ENCODE measurements at regions not wholly inside any gene's neighbourhood (a gene's known extent, or its start where the extent isn't known, plus 50 kb on each side); places are given as distances from the start of the nearest gene placed in this dataset.

DNA sequence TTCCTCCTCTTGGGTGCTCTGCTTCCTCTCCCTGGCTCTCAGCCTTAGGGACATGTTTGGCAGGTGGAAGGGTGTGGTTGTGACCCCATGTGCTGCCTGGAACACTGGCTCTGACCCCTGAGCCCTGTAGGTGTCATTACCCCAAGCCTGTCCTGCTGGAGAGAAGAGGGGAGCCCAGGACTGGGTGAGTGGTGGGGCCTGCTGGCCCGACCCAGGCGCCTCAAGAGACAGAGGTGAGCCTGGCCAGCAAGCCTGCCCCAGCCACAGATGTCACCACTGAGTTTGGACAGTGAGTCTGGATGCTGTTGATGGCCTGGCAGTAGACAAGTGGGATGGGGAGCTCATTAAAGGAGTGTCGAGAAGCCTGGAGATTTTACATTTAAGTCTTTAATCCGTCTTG is 1112.2 kb downstream of the BRD1 start:
- Histone ChIP-seq H3K27me3 (ENCODE audit: low read length) (no peaks in the 10 kb centered on the region), H3K9me2 (replicated peaks; ENCODE audit: low read length) (no peaks in the 10 kb centered on the region), H3K27ac (ENCODE audit: low read length) (no peak overlapping the region), H3K9me3 (ENCODE audit: low read length) (no peaks in the 10 kb centered on the region), H3K79me2 (ENCODE audit: low read length) (no peaks in the 10 kb centered on the region), H3K4me2 (ENCODE audit: low read length) (no peak overlapping the region), H3K9ac (ENCODE audit: low read length) (no peak overlapping the region), H4K20me1 (ENCODE audit: low read length) (no peaks in the 10 kb centered on the region), H3K4me3 (ENCODE audit: low read length) (no peak overlapping the region), H3K4me1 (ENCODE audit: insufficient read depth, low read length) (no peaks in the 10 kb centered on the region), H2AFZ (ENCODE audit: low read length) (no peak overlapping the region), H3K36me3 (ENCODE audit: low read depth, low read length) (no peaks in the 10 kb centered on the region), H3F3A (ENCODE audit: low read length, unreplicated experiment) (no peaks in the 10 kb centered on the region)
- BruUV-seq (replicated peaks) = no TSS peak
- intact Hi-C loops (cut with micrococcal nuclease) = no loop called here
- DNase-seq = no peak
- no peak for ATAC-seq
- TF ChIP-seq EZH2 (IDR thresholded peaks at IDR 0.05; ENCODE audit: low read length, unreplicated experiment) = no peak
- CTCF ChIA-PET = no interaction called here
- POLR2A ChIA-PET (ENCODE audit: unreplicated experiment) = no interaction called here

- intact Hi-C loops (cut with micrococcal nuclease) = no loop called here
- TF ChIP-seq EZH2 (IDR thresholded peaks at IDR 0.05; ENCODE audit: low read length, unreplicated experiment) (no peak), CTCF (conservative IDR thresholded peaks at IDR 0.05; ENCODE audit: low read depth, low read length) (no peak), EZH2phosphoT487 (IDR thresholded peaks at IDR 0.05; ENCODE audit: borderline replicate concordance, low read length) (no peak)
- no peaks in the 10 kb centered on the region for H3K9me2 ChIP-seq (replicated peaks; ENCODE audit: low read length)
- H3K27me3 ChIP-seq (ENCODE audit: low read length) = no peaks in the 10 kb centered on the region
- H3F3A ChIP-seq (ENCODE audit: low read length, unreplicated experiment) = no peaks in the 10 kb centered on the region
- CTCF ChIA-PET = no interaction called here
- no peak overlapping the region for H2AFZ ChIP-seq (ENCODE audit: low read length)
- no peak overlapping the region for H3K27ac ChIP-seq (ENCODE audit: low read length)
- H3K9ac ChIP-seq (ENCODE audit: low read length) = no peak overlapping the region
- BruUV-seq (replicated peaks) = no TSS peak
- no peaks in the 10 kb centered on the region for H3K9me3 ChIP-seq (ENCODE audit: low read length)
- DNase-seq (no peak), ATAC-seq (no peak)
- H4K20me1 ChIP-seq (ENCODE audit: low read length) = no peaks in the 10 kb centered on the region
- H3K4me1 ChIP-seq (ENCODE audit: insufficient read depth, low read length) = no peaks in the 10 kb centered on the region
- no peak overlapping the region for H3K4me2 ChIP-seq (ENCODE audit: low read length)
- H3K4me3 ChIP-seq (ENCODE audit: low read length) = no peak overlapping the region
- POLR2A ChIA-PET (ENCODE audit: unreplicated experiment) = no interaction called here
- no peaks in the 10 kb centered on the region for H3K36me3 ChIP-seq (ENCODE audit: low read depth, low read length)
- H3K79me2 ChIP-seq (ENCODE audit: low read length) = no peaks in the 10 kb centered on the region
Measured at GRCh38 chr22:48714231-48714630, 1113.4 kb downstream of the BRD1 start.

- H3K9me2 ChIP-seq (replicated peaks; ENCODE audit: low read length) = no peaks in the 10 kb centered on the region
- no peaks in the 10 kb centered on the region for H3K27me3 ChIP-seq (ENCODE audit: low read length)
- ChIA-PET CTCF (no interaction called here), POLR2A (ENCODE audit: unreplicated experiment) (no interaction called here)
- no peaks in the 10 kb centered on the region for H3K79me2 ChIP-seq (ENCODE audit: low read length)
- DNase-seq (no peak), ATAC-seq (no peak)
- intact Hi-C loops (cut with micrococcal nuclease) = no loop called here
- no TSS peak for BruUV-seq (replicated peaks)
- H3K4me2 ChIP-seq (ENCODE audit: low read length) = no peak overlapping the region
- H3K4me3 ChIP-seq (ENCODE audit: low read length) = no peak overlapping the region
- TF ChIP-seq EZH2 (IDR thresholded peaks at IDR 0.05; ENCODE audit: low read length, unreplicated experiment) (no peak), CTCF (conservative IDR thresholded peaks at IDR 0.05; ENCODE audit: low read depth, low read length) (no peak), EZH2phosphoT487 (IDR thresholded peaks at IDR 0.05; ENCODE audit: borderline replicate concordance, low read length) (no peak)
- H3K4me1 ChIP-seq (ENCODE audit: insufficient read depth, low read length) = no peaks in the 10 kb centered on the region
- H3K9me3 ChIP-seq (ENCODE audit: low read length) = no peaks in the 10 kb centered on the region
- H3F3A ChIP-seq (ENCODE audit: low read length, unreplicated experiment) = no peaks in the 10 kb centered on the region
- no peaks in the 10 kb centered on the region for H4K20me1 ChIP-seq (ENCODE audit: low read length)
- H3K27ac ChIP-seq (ENCODE audit: low read length) = no peak overlapping the region
- H3K36me3 ChIP-seq (ENCODE audit: low read depth, low read length) = no peaks in the 10 kb centered on the region
- no peak overlapping the region for H2AFZ ChIP-seq (ENCODE audit: low read length)
- H3K9ac ChIP-seq (ENCODE audit: low read length) = no peak overlapping the region
Measured at GRCh38 chr22:48713272-48714205, 1114.1 kb downstream of the BRD1 start.

Measured in PC-3 (cell line).